HG02884 (cell line): ENCODE measurements at regions not wholly inside any gene's neighbourhood (a gene's known extent, or its start where the extent isn't known, plus 50 kb on each side); places are given as distances from the start of the nearest gene placed in this dataset.

ENCODE experiments used
- ATAC-seq: cut with Tn5 transposase; IDR thresholded peaks from one replicate; pipeline ENCODE4 v1.9.1; 2021; ENCODE audit warnings: mild to moderate bottlenecking, moderate library complexity; ENCODE audit not compliant: unreplicated experiment

- no peak for ATAC-seq
Observed at GRCh38 chr11:93074352-93074751, 104.9 kb downstream of the MTNR1B start.

GRCh38 chr11:93075782-93076181 lies 106.3 kb downstream of the MTNR1B start:
- ATAC-seq: no peak

- ATAC-seq: no peak
Observed at GRCh38 chr11:93080146-93080759, 110.8 kb downstream of the MTNR1B start.

GRCh38 chr11:93081694-93082093 lies 112.2 kb downstream of the MTNR1B start:
- no peak for ATAC-seq

- ATAC-seq: no peak
Observed at GRCh38 chr11:93082900-93083299, 113.4 kb downstream of the MTNR1B start.

- ATAC-seq: no peak
Observed at GRCh38 chr11:93084727-93085505, 112.9 kb downstream of the SLC36A4 start.

GRCh38 chr11:93089474-93090102 lies 108.2 kb downstream of the SLC36A4 start:
- ATAC-seq: no peak
